Keratinocyte (primary cell): ENCODE measurements at regions not wholly inside any gene's neighbourhood (a gene's known extent, or its start where the extent isn't known, plus 50 kb on each side); places are given as distances from the start of the nearest gene placed in this dataset.

Experiments
- DNase-seq: peaks from one replicate; pipeline ENCODE4 v3.0.0-alpha.2; 2011; ENCODE audit warnings: low read depth, missing footprints, low spot score
- FAIRE-seq: peaks from 2 replicates; lab custom pipeline; 2011; peaks lifted over from hg19 to GRCh38; lab: Jason Lieb, UNC
- H2AFZ ChIP-seq: 2 replicates; pipeline ENCODE4 v1.6.0; 2012; ENCODE audit warnings: low read length, control low read depth, inconsistent platforms; ENCODE audit not compliant: control insufficient read depth
- H3K27ac ChIP-seq: 2 replicates; pipeline ENCODE4 v1.5.1; 2011; ENCODE audit warnings: low read length; ENCODE audit not compliant: control insufficient read depth, insufficient read depth
- H3K27me3 ChIP-seq: 3 replicates; pipeline ENCODE4 v1.6.0; 2011; ENCODE audit warnings: low read length; ENCODE audit not compliant: control insufficient read depth, insufficient read depth; ENCODE audit errors: extremely low read depth
- H3K36me3 ChIP-seq, 2 experiments: 2 replicates in 1 of 2; 3 replicates in 1 of 2; pipeline ENCODE4 v1.5.1; 2011; ENCODE audit warnings: low read length in 2 of 2, mild to moderate bottlenecking in 1 of 2; ENCODE audit not compliant: control insufficient read depth in 2 of 2, insufficient read depth in 2 of 2; ENCODE audit errors: extremely low read depth in 1 of 2
- H3K4me1 ChIP-seq: 3 replicates; pipeline ENCODE4 v1.5.1; 2011; ENCODE audit warnings: low read length; ENCODE audit not compliant: control insufficient read depth, insufficient read depth; ENCODE audit errors: extremely low read depth
- H3K4me2 ChIP-seq: 3 replicates; pipeline ENCODE4 v1.6.0; 2011; ENCODE audit warnings: low read depth, low read length; ENCODE audit not compliant: control insufficient read depth, insufficient read depth; ENCODE audit errors: extremely low read depth
- H3K4me3 ChIP-seq, 3 experiments: fragments of 200-600 bp in 1 of 3; sonication (generic) in 1 of 3; 2 replicates in 2 of 3; 3 replicates in 1 of 3; pipeline ENCODE4 v1.5.1; 2011 to 2016; ENCODE audit warnings: low read length in 3 of 3, mild to moderate bottlenecking in 3 of 3, control low read depth in 2 of 3, inconsistent platforms in 1 of 3, low read depth in 1 of 3, mixed read lengths in 1 of 3, mixed run types in 1 of 3, moderate library complexity in 1 of 3; ENCODE audit not compliant: control insufficient read depth in 2 of 3, insufficient read depth in 2 of 3; ENCODE audit errors: extremely low read depth in 1 of 3
- H3K79me2 ChIP-seq: 2 replicates; pipeline ENCODE4 v1.6.0; 2012; ENCODE audit warnings: low read length; ENCODE audit not compliant: control insufficient read depth, insufficient read depth
- H3K9ac ChIP-seq: 3 replicates; pipeline ENCODE4 v1.6.0; 2011; ENCODE audit warnings: low read length; ENCODE audit not compliant: control insufficient read depth, insufficient read depth; ENCODE audit errors: extremely low read depth
- H3K9me1 ChIP-seq: 3 replicates; pipeline ENCODE4 v1.6.0; 2011; ENCODE audit warnings: low read length; ENCODE audit not compliant: control insufficient read depth, insufficient read depth; ENCODE audit errors: extremely low read depth
- H3K9me3 ChIP-seq: 2 replicates; pipeline ENCODE4 v1.5.1; 2012; ENCODE audit warnings: low read depth, low read length; ENCODE audit not compliant: control insufficient read depth
- H4K20me1 ChIP-seq: 3 replicates; pipeline ENCODE4 v1.6.0; 2011; ENCODE audit warnings: low read length; ENCODE audit not compliant: control insufficient read depth, insufficient read depth; ENCODE audit errors: extremely low read depth
- EZH2 ChIP-seq: IDR thresholded peaks from one replicate; pipeline ENCODE4 v1.6.1; 2012; ENCODE audit warnings: inconsistent platforms, mild to moderate bottlenecking, low read length, moderate library complexity
- dilution Hi-C: fragments of 300-500 bp; cut with MboI; formaldehyde crosslinking; loops from one replicate; pipeline ENCODE4 v1.7.0; 2020; ENCODE audit warnings: low sequenced_read_pairs; ENCODE audit not compliant: extremely low pct_ligation_motif_present
- TF ChIP-seq, protein P1 (sequence below), 3 experiments: IDR thresholded peaks in 1 of 3; conservative IDR thresholded peaks in 1 of 3; optimal IDR thresholded peaks in 1 of 3; 2 replicates in 2 of 3; 3 replicates in 1 of 3; pipeline versions ENCODE3 to v1.5.1; 2011; ENCODE audit warnings: low read length in 3 of 3, mild to moderate bottlenecking in 3 of 3, moderate library complexity in 2 of 3, control low read depth in 1 of 3, inconsistent platforms in 1 of 3; ENCODE audit not compliant: insufficient read depth in 2 of 3; ENCODE audit errors: extremely low read depth in 1 of 3

DNA sequence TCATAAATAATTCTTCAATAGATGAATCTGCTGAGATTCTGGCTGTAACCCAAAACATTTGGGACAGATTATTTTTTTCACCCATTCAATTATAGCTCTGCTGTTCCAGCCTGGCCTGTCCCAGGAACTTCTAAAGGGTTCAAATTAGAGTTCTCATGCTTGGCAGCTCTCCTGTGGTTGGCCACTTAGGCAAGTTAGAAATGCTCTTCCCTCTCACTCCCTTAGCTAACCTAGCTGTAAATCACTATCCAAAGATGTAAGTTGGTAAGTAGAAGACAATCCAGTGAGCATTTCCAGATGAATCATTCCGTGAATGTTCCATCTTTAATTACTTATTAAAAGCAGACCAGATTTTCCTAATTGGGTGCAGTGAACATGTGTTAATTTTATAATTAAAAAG, 760.4 kb upstream of the TBX3 start:
- no peak for FAIRE-seq
- Histone ChIP-seq H3K4me2 (no peak overlapping the region), H3K27me3 (no peaks in the 10 kb centered on the region), H3K9me1 (no peaks in the 10 kb centered on the region), H3K4me3 (no peak overlapping the region), H3K36me3 (no peaks in the 10 kb centered on the region), H4K20me1 (no peaks in the 10 kb centered on the region), H3K9me3 (no peaks in the 10 kb centered on the region), H3K4me1 (no peaks in the 10 kb centered on the region), H3K9ac (no peak overlapping the region), H2AFZ (no peak overlapping the region), H3K27ac (no peak overlapping the region), H3K79me2 (no peaks in the 10 kb centered on the region)
- dilution Hi-C loops = no loop called here
- DNase-seq = no peak
- TF ChIP-seq, protein P1, sequence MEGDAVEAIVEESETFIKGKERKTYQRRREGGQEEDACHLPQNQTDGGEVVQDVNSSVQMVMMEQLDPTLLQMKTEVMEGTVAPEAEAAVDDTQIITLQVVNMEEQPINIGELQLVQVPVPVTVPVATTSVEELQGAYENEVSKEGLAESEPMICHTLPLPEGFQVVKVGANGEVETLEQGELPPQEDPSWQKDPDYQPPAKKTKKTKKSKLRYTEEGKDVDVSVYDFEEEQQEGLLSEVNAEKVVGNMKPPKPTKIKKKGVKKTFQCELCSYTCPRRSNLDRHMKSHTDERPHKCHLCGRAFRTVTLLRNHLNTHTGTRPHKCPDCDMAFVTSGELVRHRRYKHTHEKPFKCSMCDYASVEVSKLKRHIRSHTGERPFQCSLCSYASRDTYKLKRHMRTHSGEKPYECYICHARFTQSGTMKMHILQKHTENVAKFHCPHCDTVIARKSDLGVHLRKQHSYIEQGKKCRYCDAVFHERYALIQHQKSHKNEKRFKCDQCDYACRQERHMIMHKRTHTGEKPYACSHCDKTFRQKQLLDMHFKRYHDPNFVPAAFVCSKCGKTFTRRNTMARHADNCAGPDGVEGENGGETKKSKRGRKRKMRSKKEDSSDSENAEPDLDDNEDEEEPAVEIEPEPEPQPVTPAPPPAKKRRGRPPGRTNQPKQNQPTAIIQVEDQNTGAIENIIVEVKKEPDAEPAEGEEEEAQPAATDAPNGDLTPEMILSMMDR (optimal IDR thresholded peaks at IDR 0.05 in 1 of 3, IDR thresholded peaks at IDR 0.05 in 1 of 3, conservative IDR thresholded peaks at IDR 0.05 in 1 of 3; ENCODE audit: extremely low read depth in 1 of 3, insufficient read depth in 2 of 3, low read length in 3 of 3) = no peak
- TF ChIP-seq EZH2 = no peak

DNA sequence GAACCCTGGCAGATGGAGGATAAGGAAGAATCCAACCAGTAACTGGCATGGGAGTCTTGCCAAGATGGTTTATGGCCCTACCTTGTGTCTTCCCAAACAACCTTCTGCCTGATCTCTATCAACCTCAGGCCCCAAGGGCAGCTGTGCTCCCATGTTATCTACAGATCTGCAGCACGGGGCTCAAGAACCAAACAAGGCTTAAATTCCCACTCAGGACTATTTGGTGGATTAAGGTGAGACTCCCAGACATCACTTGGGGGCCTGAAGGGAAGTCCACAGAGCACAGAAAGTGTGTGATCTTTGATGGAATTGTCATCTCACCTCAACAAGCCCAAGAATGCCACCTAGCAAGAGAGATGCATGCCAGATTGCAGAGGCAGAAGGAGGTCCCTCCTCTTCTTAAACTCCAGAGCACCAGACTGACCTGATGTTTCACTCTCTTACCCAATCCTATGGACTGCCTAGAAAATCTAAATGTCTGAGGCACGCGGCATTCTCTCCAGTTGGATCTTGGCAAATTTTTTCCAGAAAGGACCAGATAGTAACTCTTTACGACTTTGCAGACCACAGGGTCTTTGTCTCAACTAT, 759.5 kb upstream of the TBX3 start:
- H3K4me2 ChIP-seq = no peak overlapping the region
- DNase-seq (no peak), FAIRE-seq (no peak)
- no peaks in the 10 kb centered on the region for H3K9me1 ChIP-seq
- H3K9ac ChIP-seq = no peak overlapping the region
- no peaks in the 10 kb centered on the region for H3K4me1 ChIP-seq
- H3K4me3 ChIP-seq = no peak overlapping the region
- no peaks in the 10 kb centered on the region for H3K27me3 ChIP-seq
- no peak overlapping the region for H3K27ac ChIP-seq
- dilution Hi-C loops = no loop called here
- H3K79me2 ChIP-seq = no peaks in the 10 kb centered on the region
- H3K9me3 ChIP-seq = no peaks in the 10 kb centered on the region
- no peak for TF ChIP-seq EZH2
- TF ChIP-seq, protein P1 (optimal IDR thresholded peaks at IDR 0.05 in 1 of 3, IDR thresholded peaks at IDR 0.05 in 1 of 3, conservative IDR thresholded peaks at IDR 0.05 in 1 of 3; ENCODE audit: extremely low read depth in 1 of 3, insufficient read depth in 2 of 3, low read length in 3 of 3) = no peak
- H2AFZ ChIP-seq = no peak overlapping the region
- no peaks in the 10 kb centered on the region for H4K20me1 ChIP-seq
- H3K36me3 ChIP-seq = no peaks in the 10 kb centered on the region
